CD14-positive monocyte (primary cell): ENCODE measurements at regions not wholly inside any gene's neighbourhood (a gene's known extent, or its start where the extent isn't known, plus 50 kb on each side); places are given as distances from the start of the nearest gene placed in this dataset.
"Not testable (repeated sequence)": the region's sequence is repeated elsewhere in the genome, so short reads cannot be mapped to it uniquely, and the experiment has no call there.

ENCODE experiments used
- DNase-seq, 3 donors: peaks; one replicate each; pipeline ENCODE4 v3.0.0-alpha.2; 2011 to 2022
- H2AFZ ChIP-seq: 2 replicates; pipeline ENCODE4 v1.6.0; 2012; ENCODE audit warnings: mild to moderate bottlenecking, low read depth, low read length, inconsistent platforms; ENCODE audit not compliant: insufficient read depth, poor library complexity, severe bottlenecking
- H3K27ac ChIP-seq, 2 donors: 1 replicate in 1 of 2; 2 replicates in 1 of 2; pipeline ENCODE4 v1.5.1; 2012 to 2013; ENCODE audit warnings: low read length in 2 of 2, control low read depth in 1 of 2, inconsistent platforms in 1 of 2, low read depth in 1 of 2, mild to moderate bottlenecking in 1 of 2
- H3K27me3 ChIP-seq, 2 donors: one replicate each; pipeline versions ENCODE4 v1.6.0 to v1.6.1; 2011 to 2013; ENCODE audit warnings: low read length in 2 of 2; ENCODE audit not compliant: control insufficient read depth in 2 of 2, insufficient read depth in 2 of 2
- H3K36me3 ChIP-seq, 2 donors: replicated peaks in 1 of 2; 1 replicate in 1 of 2; 2 replicates in 1 of 2; pipeline versions ENCODE4 v1.5.1 to v1.6.1; 2012 to 2013; ENCODE audit warnings: low read length in 2 of 2, control low read depth in 1 of 2, inconsistent platforms in 1 of 2, mild to moderate bottlenecking in 1 of 2; ENCODE audit not compliant: insufficient read depth in 2 of 2, control insufficient read depth in 1 of 2
- H3K4me1 ChIP-seq, 2 donors: 1 replicate in 1 of 2; 2 replicates in 1 of 2; pipeline versions ENCODE4 v1.5.1 to v1.6.1; 2012 to 2013; ENCODE audit warnings: low read length in 2 of 2, control low read depth in 1 of 2, inconsistent platforms in 1 of 2, mild to moderate bottlenecking in 1 of 2, moderate library complexity in 1 of 2; ENCODE audit not compliant: insufficient read depth in 2 of 2, control insufficient read depth in 1 of 2
- H3K4me2 ChIP-seq: replicated peaks from 2 replicates; pipeline ENCODE3; 2012; ENCODE audit warnings: low read length, moderate library complexity, mild to moderate bottlenecking; ENCODE audit not compliant: poor library complexity, severe bottlenecking; ENCODE audit errors: extremely low read depth
- H3K4me3 ChIP-seq, 3 experiments: fragments of 200-600 bp in 1 of 3; sonication (generic) in 1 of 3; replicated peaks in 1 of 3; 1 replicate in 2 of 3; 2 replicates in 1 of 3; pipeline ENCODE4 v1.5.1; 2011 to 2013; ENCODE audit warnings: low read length in 3 of 3, mild to moderate bottlenecking in 3 of 3, control low read depth in 2 of 3, low read depth in 2 of 3, inconsistent platforms in 1 of 3, moderate library complexity in 1 of 3
- H3K79me2 ChIP-seq: 2 replicates; pipeline ENCODE4 v1.6.0; 2012; ENCODE audit warnings: mild to moderate bottlenecking, control low read depth, inconsistent platforms, low read length, moderate library complexity; ENCODE audit not compliant: insufficient read depth
- H3K9ac ChIP-seq: 2 replicates; pipeline ENCODE4 v1.6.0; 2017; ENCODE audit warnings: low read length, mild to moderate bottlenecking; ENCODE audit not compliant: insufficient read depth, poor library complexity, severe bottlenecking
- H3K9me3 ChIP-seq, 2 donors: replicated peaks in 1 of 2; 1 replicate in 1 of 2; 2 replicates in 1 of 2; pipeline versions ENCODE4 v1.5.1 to v1.6.1; 2012 to 2013; ENCODE audit warnings: low read length in 2 of 2, control low read depth in 1 of 2; ENCODE audit not compliant: control insufficient read depth in 1 of 2, insufficient read depth in 1 of 2
- H4K20me1 ChIP-seq: 2 replicates; pipeline ENCODE4 v1.6.0; 2012; ENCODE audit warnings: mild to moderate bottlenecking, low read length, control low read depth, moderate library complexity; ENCODE audit not compliant: insufficient read depth
- H3K27ac Mint-ChIP-seq, 7 donors: one replicate each; pipeline ENCODE4 v1.8.0; 2020; ENCODE audit warnings: mild to moderate bottlenecking in 7 of 7, mixed read lengths in 7 of 7, moderate library complexity in 6 of 7, inconsistent platforms in 2 of 7
- H3K27me3 Mint-ChIP-seq, 3 donors: one replicate each; pipeline ENCODE4 v1.8.0; 2021 to 2022; ENCODE audit warnings: low read depth in 3 of 3, mild to moderate bottlenecking in 3 of 3, mixed read lengths in 3 of 3, moderate library complexity in 3 of 3, inconsistent platforms in 1 of 3
- H3K36me3 Mint-ChIP-seq, 2 donors: one replicate each; pipeline ENCODE4 v1.8.0; 2020; ENCODE audit warnings: mixed read lengths in 2 of 2, inconsistent platforms in 1 of 2, mild to moderate bottlenecking in 1 of 2
- H3K4me1 Mint-ChIP-seq: one replicate; pipeline ENCODE4 v1.8.0; 2020; ENCODE audit warnings: mild to moderate bottlenecking, mixed read lengths
- H3K4me3 Mint-ChIP-seq, 2 donors: one replicate each; pipeline ENCODE4 v1.8.0; 2020; ENCODE audit warnings: mild to moderate bottlenecking in 2 of 2, mixed read lengths in 2 of 2, moderate library complexity in 1 of 2
- H3K9me3 Mint-ChIP-seq, 7 donors: one replicate each; pipeline ENCODE4 v1.8.0; 2020 to 2022; ENCODE audit warnings: mixed read lengths in 7 of 7, mild to moderate bottlenecking in 6 of 7, moderate library complexity in 6 of 7, inconsistent platforms in 2 of 7
- WGBS: methylation state at CpG from one replicate; pipeline ENCODE4 v1.1.5; 2013; ENCODE audit warnings: missing lambda C conversion rate; ENCODE audit not compliant: insufficient coverage; 5-methylcytosine and 5-hydroxymethylcytosine counted together
- intact Hi-C, 2 donors: fragments of 100-400 bp; cut with micrococcal nuclease; formaldehyde crosslinking; loops; one replicate each; pipeline versions ENCODE4 v1.15.0 to v1.15.1; 2023
- TF ChIP-seq, protein P1 (sequence below): fragments of 200-600 bp; IDR thresholded peaks from one replicate; pipeline ENCODE4 v1.8.0; 2022; ENCODE audit warnings: antibody characterized with exemption, mild to moderate bottlenecking

GRCh38 chr2:13826314-13826853, 806.1 kb upstream of the LRATD1 start:
- H3K27me3 ChIP-seq: no peaks in the 10 kb centered on the region
- no peak overlapping the region for H3K9ac ChIP-seq
- H3K9me3 ChIP-seq: no peaks in the 10 kb centered on the region
- H3K79me2 ChIP-seq: no peaks in the 10 kb centered on the region
- H3K4me3 ChIP-seq: no peak overlapping the region
- TF ChIP-seq, protein P1, sequence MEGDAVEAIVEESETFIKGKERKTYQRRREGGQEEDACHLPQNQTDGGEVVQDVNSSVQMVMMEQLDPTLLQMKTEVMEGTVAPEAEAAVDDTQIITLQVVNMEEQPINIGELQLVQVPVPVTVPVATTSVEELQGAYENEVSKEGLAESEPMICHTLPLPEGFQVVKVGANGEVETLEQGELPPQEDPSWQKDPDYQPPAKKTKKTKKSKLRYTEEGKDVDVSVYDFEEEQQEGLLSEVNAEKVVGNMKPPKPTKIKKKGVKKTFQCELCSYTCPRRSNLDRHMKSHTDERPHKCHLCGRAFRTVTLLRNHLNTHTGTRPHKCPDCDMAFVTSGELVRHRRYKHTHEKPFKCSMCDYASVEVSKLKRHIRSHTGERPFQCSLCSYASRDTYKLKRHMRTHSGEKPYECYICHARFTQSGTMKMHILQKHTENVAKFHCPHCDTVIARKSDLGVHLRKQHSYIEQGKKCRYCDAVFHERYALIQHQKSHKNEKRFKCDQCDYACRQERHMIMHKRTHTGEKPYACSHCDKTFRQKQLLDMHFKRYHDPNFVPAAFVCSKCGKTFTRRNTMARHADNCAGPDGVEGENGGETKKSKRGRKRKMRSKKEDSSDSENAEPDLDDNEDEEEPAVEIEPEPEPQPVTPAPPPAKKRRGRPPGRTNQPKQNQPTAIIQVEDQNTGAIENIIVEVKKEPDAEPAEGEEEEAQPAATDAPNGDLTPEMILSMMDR: no peak
- no peaks in the 10 kb centered on the region for H3K27me3 Mint-ChIP-seq
- DNase-seq: no peak
- no peaks in the 10 kb centered on the region for H3K4me1 ChIP-seq
- H3K4me2 ChIP-seq: no peak overlapping the region
- no peaks in the 10 kb centered on the region for H3K36me3 Mint-ChIP-seq
- H3K36me3 ChIP-seq: no peaks in the 10 kb centered on the region
- no peak overlapping the region for H3K27ac Mint-ChIP-seq
- H2AFZ ChIP-seq: no peak overlapping the region
- intact Hi-C loops: no loop called here
- no peaks in the 10 kb centered on the region for H3K4me1 Mint-ChIP-seq
- H3K9me3 Mint-ChIP-seq: peaks cover 0 to 6% (median 0%) of the 10 kb centered on the region in 7 donors
- no peak overlapping the region for H3K27ac ChIP-seq
- H4K20me1 ChIP-seq: no peaks in the 10 kb centered on the region
- no peak overlapping the region for H3K4me3 Mint-ChIP-seq
- 60% methylated on average over 1 of the region's 5 CpGs for WGBS

DNA sequence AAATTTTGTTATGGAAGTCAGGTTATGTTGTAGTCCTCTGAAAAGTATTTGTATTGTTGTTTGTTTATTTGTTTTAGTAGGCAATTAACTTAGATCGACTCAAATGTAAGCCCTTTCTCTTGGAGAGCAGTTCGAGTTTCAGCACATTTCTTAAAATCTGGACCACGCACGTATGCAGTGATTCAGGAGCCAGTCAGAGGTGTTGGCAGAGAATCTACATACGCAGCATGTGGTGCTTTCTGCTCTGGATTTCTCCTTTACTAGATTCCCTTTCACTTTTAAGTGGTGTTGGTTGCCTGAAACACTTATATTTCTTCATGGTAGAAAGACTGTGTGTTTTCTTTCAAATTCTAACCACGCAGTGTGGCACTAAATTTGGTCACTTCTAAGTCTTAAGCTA, 773.9 kb upstream of the LRATD1 start:
- Histone ChIP-seq H3K4me3 (no peak overlapping the region), H3K4me1 (no peaks in the 10 kb centered on the region), H2AFZ (no peak overlapping the region), H4K20me1 (no peaks in the 10 kb centered on the region), H3K9me3 (peaks cover 4 to 16% of the 10 kb centered on the region in 2 donors), H3K27me3 (no peaks in the 10 kb centered on the region), H3K79me2 (no peaks in the 10 kb centered on the region), H3K27ac (no peak overlapping the region), H3K36me3 (no peaks in the 10 kb centered on the region), H3K9ac (no peak overlapping the region), H3K4me2 (no peak overlapping the region)
- WGBS: 53% methylated on average over 2 of the region's 6 CpGs
- H3K4me3 Mint-ChIP-seq: no peak overlapping the region
- intact Hi-C loops: no loop called here
- H3K4me1 Mint-ChIP-seq: no peaks in the 10 kb centered on the region
- no peak for DNase-seq
- peaks cover 0 to 17% (median 3%) of the 10 kb centered on the region in 7 donors for H3K9me3 Mint-ChIP-seq
- H3K27ac Mint-ChIP-seq: no peak overlapping the region
- TF ChIP-seq, protein P1: no peak
- H3K36me3 Mint-ChIP-seq: no peaks in the 10 kb centered on the region
- H3K27me3 Mint-ChIP-seq: peaks cover 0 to 2% (median 0%) of the 10 kb centered on the region in 3 donors

- H3K36me3 Mint-ChIP-seq, H3K4me3 ChIP-seq, H3K27me3 Mint-ChIP-seq, H3K9me3 Mint-ChIP-seq, H3K79me2 ChIP-seq, H3K9ac ChIP-seq, DNase-seq, intact Hi-C loops, H3K4me1 ChIP-seq, H3K27ac ChIP-seq, H3K9me3 ChIP-seq, H3K36me3 ChIP-seq, H3K27ac Mint-ChIP-seq, H3K27me3 ChIP-seq, H4K20me1 ChIP-seq, H3K4me3 Mint-ChIP-seq, H2AFZ ChIP-seq, H3K4me1 Mint-ChIP-seq, H3K4me2 ChIP-seq: not testable (repeated sequence)
Observed at GRCh38 chr2:13868275-13868674, 764.2 kb upstream of the LRATD1 start.
